ENCODE measurements at regions not wholly inside any gene's neighbourhood (a gene's known extent, or its start where the extent isn't known, plus 50 kb on each side); places are given as distances from the start of the nearest gene placed in this dataset.

DNA sequence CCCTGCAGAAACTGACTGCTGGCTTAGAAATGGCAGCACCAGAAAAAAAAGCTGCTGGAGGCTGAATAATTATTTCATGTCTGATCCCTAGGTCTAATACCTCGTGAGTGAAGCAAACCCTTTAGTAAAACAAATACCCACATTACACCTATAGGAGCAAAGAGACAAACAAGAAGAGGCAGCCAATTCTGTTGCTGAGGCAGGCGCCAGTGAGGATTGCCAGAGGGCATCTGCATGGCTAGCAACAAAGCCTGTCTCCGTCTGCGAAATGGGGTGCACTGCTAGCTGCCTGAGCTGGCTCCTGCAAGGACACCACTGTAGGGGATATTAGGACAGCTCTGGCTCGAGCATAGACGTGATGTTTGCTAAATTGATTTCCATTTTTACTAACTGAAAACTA, 509.7 kb downstream of the TDRD15 start:
- Histone ChIP-seq H2BK15ac (ENCODE audit: low read length) (no peak overlapping the region), H3K27ac (replicated peaks; ENCODE audit: low read length) (no peak overlapping the region), H2AFZ (ENCODE audit: low read length) (no peak overlapping the region), H3K36me3 (replicated peaks in 1 of 2; ENCODE audit: control insufficient read depth in 2 of 2, insufficient read depth in 2 of 2, low read length in 2 of 2) (no peaks in the 10 kb centered on the region), H3K9ac (ENCODE audit: low read depth, low read length, poor library complexity) (no peak overlapping the region), H2BK12ac (ENCODE audit: low read length) (no peak overlapping the region), H3K4ac (ENCODE audit: low read length) (no peak overlapping the region), H2BK5ac (ENCODE audit: low read length) (no peak overlapping the region), H2BK120ac (ENCODE audit: low read depth, low read length) (no peak overlapping the region), H3K14ac (ENCODE audit: low read length) (no peak overlapping the region), H4K91ac (ENCODE audit: low read depth, low read length, poor library complexity) (no peak overlapping the region), H3K23ac (ENCODE audit: low read depth, low read length, poor library complexity) (no peak overlapping the region), H3K18ac (ENCODE audit: low read length) (no peak overlapping the region), H3K9me3 (replicated peaks in 1 of 2; ENCODE audit: control insufficient read depth in 2 of 2, insufficient read depth in 1 of 2, low read depth in 1 of 2, low read length in 2 of 2) (no peaks in the 10 kb centered on the region), H3K4me3 (ENCODE audit: low read length in 2 of 2) (no peak overlapping the region), H3K4me2 (ENCODE audit: insufficient read depth, low read length, poor library complexity, severe bottlenecking) (no peak overlapping the region), H3K4me1 (ENCODE audit: control insufficient read depth in 2 of 2, insufficient read depth in 1 of 2, low read depth in 1 of 2, low read length in 2 of 2) (no peaks in the 10 kb centered on the region), H3K27me3 (ENCODE audit: control insufficient read depth in 3 of 3, insufficient read depth in 3 of 3, low read depth in 1 of 3, low read length in 3 of 3) (no peaks in the 10 kb centered on the region), H2AK5ac (ENCODE audit: low read depth, low read length) (no peak overlapping the region), H4K8ac (ENCODE audit: low read depth, low read length) (no peak overlapping the region), H3K79me1 (ENCODE audit: low read depth, low read length) (no peaks in the 10 kb centered on the region)
- DNase-seq (ENCODE audit: low spot score) = no peak
- no CpG with 5 or more reads among the region's 6 CpGs for WGBS, 2 donors (ENCODE audit: extremely low coverage in 2 of 2, insufficient read length in 2 of 2, insufficient replicate concordance in 1 of 2)

- H3K4me2 ChIP-seq (ENCODE audit: insufficient read depth, low read length, poor library complexity, severe bottlenecking) = no peak overlapping the region
- no peak overlapping the region for H3K14ac ChIP-seq (ENCODE audit: low read length)
- DNase-seq (ENCODE audit: low spot score) = no peak
- no peaks in the 10 kb centered on the region for H3K79me1 ChIP-seq (ENCODE audit: low read depth, low read length)
- H3K9me3 ChIP-seq (replicated peaks in 1 of 2; ENCODE audit: control insufficient read depth in 2 of 2, insufficient read depth in 1 of 2, low read depth in 1 of 2, low read length in 2 of 2) = no peaks in the 10 kb centered on the region
- no peak overlapping the region for H2BK5ac ChIP-seq (ENCODE audit: low read length)
- H2AK5ac ChIP-seq (ENCODE audit: low read depth, low read length) = no peak overlapping the region
- H3K36me3 ChIP-seq (replicated peaks in 1 of 2; ENCODE audit: control insufficient read depth in 2 of 2, insufficient read depth in 2 of 2, low read length in 2 of 2) = no peaks in the 10 kb centered on the region
- H2BK120ac ChIP-seq (ENCODE audit: low read depth, low read length) = no peak overlapping the region
- WGBS, 2 donors (ENCODE audit: extremely low coverage in 2 of 2, insufficient read length in 2 of 2, insufficient replicate concordance in 1 of 2) = no CpG with 5 or more reads among the region's 7 CpGs
- no peak overlapping the region for H3K4ac ChIP-seq (ENCODE audit: low read length)
- no peaks in the 10 kb centered on the region for H3K4me1 ChIP-seq (ENCODE audit: control insufficient read depth in 2 of 2, insufficient read depth in 1 of 2, low read depth in 1 of 2, low read length in 2 of 2)
- H2BK12ac ChIP-seq (ENCODE audit: low read length) = no peak overlapping the region
- H4K91ac ChIP-seq (ENCODE audit: low read depth, low read length, poor library complexity) = no peak overlapping the region
- no peak overlapping the region for H3K27ac ChIP-seq (replicated peaks; ENCODE audit: low read length)
- H3K18ac ChIP-seq (ENCODE audit: low read length) = no peak overlapping the region
- no peak overlapping the region for H2BK15ac ChIP-seq (ENCODE audit: low read length)
- no peak overlapping the region for H2AFZ ChIP-seq (ENCODE audit: low read length)
- H3K23ac ChIP-seq (ENCODE audit: low read depth, low read length, poor library complexity) = no peak overlapping the region
- no peak overlapping the region for H3K4me3 ChIP-seq (ENCODE audit: low read length in 2 of 2)
- no peaks in the 10 kb centered on the region for H3K27me3 ChIP-seq (ENCODE audit: control insufficient read depth in 3 of 3, insufficient read depth in 3 of 3, low read depth in 1 of 3, low read length in 3 of 3)
- H3K9ac ChIP-seq (ENCODE audit: low read depth, low read length, poor library complexity) = no peak overlapping the region
- H4K8ac ChIP-seq (ENCODE audit: low read depth, low read length) = no peak overlapping the region
These were observed 510.1 kb downstream of the TDRD15 start for GRCh38 chr2:21633911-21634310.

- no peak overlapping the region for H3K4me3 ChIP-seq (ENCODE audit: low read length in 2 of 2)
- no peak overlapping the region for H2BK15ac ChIP-seq (ENCODE audit: low read length)
- H3K23ac ChIP-seq (ENCODE audit: low read depth, low read length, poor library complexity) = no peak overlapping the region
- H3K18ac ChIP-seq (ENCODE audit: low read length) = no peak overlapping the region
- no peak overlapping the region for H4K8ac ChIP-seq (ENCODE audit: low read depth, low read length)
- H3K36me3 ChIP-seq (replicated peaks in 1 of 2; ENCODE audit: control insufficient read depth in 2 of 2, insufficient read depth in 2 of 2, low read length in 2 of 2) = no peaks in the 10 kb centered on the region
- H3K79me1 ChIP-seq (ENCODE audit: low read depth, low read length) = no peaks in the 10 kb centered on the region
- no CpG with 5 or more reads among the region's 2 CpGs for WGBS, 2 donors (ENCODE audit: extremely low coverage in 2 of 2, insufficient read length in 2 of 2, insufficient replicate concordance in 1 of 2)
- no peak overlapping the region for H2BK120ac ChIP-seq (ENCODE audit: low read depth, low read length)
- H2AK5ac ChIP-seq (ENCODE audit: low read depth, low read length) = no peak overlapping the region
- H3K4ac ChIP-seq (ENCODE audit: low read length) = no peak overlapping the region
- no peak overlapping the region for H3K9ac ChIP-seq (ENCODE audit: low read depth, low read length, poor library complexity)
- DNase-seq (ENCODE audit: low spot score) = no peak
- no peak overlapping the region for H4K91ac ChIP-seq (ENCODE audit: low read depth, low read length, poor library complexity)
- H3K27ac ChIP-seq (replicated peaks; ENCODE audit: low read length) = no peak overlapping the region
- H3K4me2 ChIP-seq (ENCODE audit: insufficient read depth, low read length, poor library complexity, severe bottlenecking) = no peak overlapping the region
- H2BK12ac ChIP-seq (ENCODE audit: low read length) = no peak overlapping the region
- H3K14ac ChIP-seq (ENCODE audit: low read length) = no peak overlapping the region
- peaks cover 0 to 6% of the 10 kb centered on the region in 2 donors for H3K4me1 ChIP-seq (ENCODE audit: control insufficient read depth in 2 of 2, insufficient read depth in 1 of 2, low read depth in 1 of 2, low read length in 2 of 2)
- no peak overlapping the region for H2BK5ac ChIP-seq (ENCODE audit: low read length)
- no peaks in the 10 kb centered on the region for H3K27me3 ChIP-seq (ENCODE audit: control insufficient read depth in 3 of 3, insufficient read depth in 3 of 3, low read depth in 1 of 3, low read length in 3 of 3)
- H2AFZ ChIP-seq (ENCODE audit: low read length) = no peak overlapping the region
- H3K9me3 ChIP-seq (replicated peaks in 1 of 2; ENCODE audit: control insufficient read depth in 2 of 2, insufficient read depth in 1 of 2, low read depth in 1 of 2, low read length in 2 of 2) = no peaks in the 10 kb centered on the region
These were observed 516.3 kb downstream of the TDRD15 start for GRCh38 chr2:21640046-21640445.

DNA sequence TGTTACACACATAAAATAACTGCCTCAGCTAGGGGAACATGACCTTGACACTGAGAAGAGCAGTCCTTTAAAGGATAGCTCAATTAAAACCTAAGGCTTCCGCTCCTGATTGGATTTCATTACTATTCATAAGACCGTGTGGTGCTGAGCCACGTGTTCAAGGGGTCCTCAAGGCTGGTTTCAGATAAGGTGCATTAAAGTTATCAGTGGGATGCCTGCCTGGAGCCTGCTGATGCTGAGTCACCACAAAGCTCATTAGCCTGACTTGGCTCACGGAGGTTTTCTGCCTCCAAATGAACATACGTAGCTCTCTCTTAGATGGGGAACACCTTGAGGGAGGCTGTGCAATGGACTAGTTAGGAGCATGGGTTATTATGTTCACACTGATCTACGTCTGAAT, 518.9 kb downstream of the TDRD15 start:
- Histone ChIP-seq H4K91ac (ENCODE audit: low read depth, low read length, poor library complexity) (no peak overlapping the region), H2BK12ac (ENCODE audit: low read length) (no peak overlapping the region), H3K27me3 (ENCODE audit: control insufficient read depth in 3 of 3, insufficient read depth in 3 of 3, low read depth in 1 of 3, low read length in 3 of 3) (no peaks in the 10 kb centered on the region), H2AK5ac (ENCODE audit: low read depth, low read length) (no peak overlapping the region), H2BK15ac (ENCODE audit: low read length) (no peak overlapping the region), H2BK120ac (ENCODE audit: low read depth, low read length) (no peak overlapping the region), H2AFZ (ENCODE audit: low read length) (no peak overlapping the region), H3K9ac (ENCODE audit: low read depth, low read length, poor library complexity) (no peak overlapping the region), H3K9me3 (replicated peaks in 1 of 2; ENCODE audit: control insufficient read depth in 2 of 2, insufficient read depth in 1 of 2, low read depth in 1 of 2, low read length in 2 of 2) (no peaks in the 10 kb centered on the region), H3K23ac (ENCODE audit: low read depth, low read length, poor library complexity) (no peak overlapping the region), H4K8ac (ENCODE audit: low read depth, low read length) (no peak overlapping the region), H3K4ac (ENCODE audit: low read length) (no peak overlapping the region), H3K4me2 (ENCODE audit: insufficient read depth, low read length, poor library complexity, severe bottlenecking) (no peak overlapping the region), H3K18ac (ENCODE audit: low read length) (no peak overlapping the region), H3K36me3 (replicated peaks in 1 of 2; ENCODE audit: control insufficient read depth in 2 of 2, insufficient read depth in 2 of 2, low read length in 2 of 2) (no peaks in the 10 kb centered on the region), H3K4me1 (ENCODE audit: control insufficient read depth in 2 of 2, insufficient read depth in 1 of 2, low read depth in 1 of 2, low read length in 2 of 2) (peaks cover 0 to 6% of the 10 kb centered on the region in 2 donors), H3K79me1 (ENCODE audit: low read depth, low read length) (no peaks in the 10 kb centered on the region), H3K4me3 (ENCODE audit: low read length in 2 of 2) (no peak overlapping the region), H3K14ac (ENCODE audit: low read length) (no peak overlapping the region), H3K27ac (replicated peaks; ENCODE audit: low read length) (no peak overlapping the region), H2BK5ac (ENCODE audit: low read length) (no peak overlapping the region)
- no CpG with 5 or more reads among the region's 6 CpGs for WGBS, 2 donors (ENCODE audit: extremely low coverage in 2 of 2, insufficient read length in 2 of 2, insufficient replicate concordance in 1 of 2)
- no peak for DNase-seq (ENCODE audit: low spot score)
